Thyroid gland (tissue), 4 donors: ENCODE measurements at regions not wholly inside any gene's neighbourhood (a gene's known extent, or its start where the extent isn't known, plus 50 kb on each side); places are given as distances from the start of the nearest gene placed in this dataset.

Experiments
- DNase-seq, 2 donors: peaks; one replicate each; pipeline ENCODE4 v3.0.0-alpha.2; 2019
- H3K27ac ChIP-seq, 3 donors: fragments of 200-600 bp; sonication (generic); 1 replicate in 2 of 3; 2 replicates in 1 of 3; pipeline ENCODE4 v1.5.1; 2016 to 2019; ENCODE audit warnings: mild to moderate bottlenecking in 1 of 3, moderate library complexity in 1 of 3
- H3K27me3 ChIP-seq: fragments of 200-600 bp; sonication (generic); one replicate; pipeline ENCODE4 v1.5.1; 2019
- H3K36me3 ChIP-seq, 2 donors: fragments of 200-600 bp; sonication (generic); one replicate each; pipeline ENCODE4 v1.5.1; 2016 to 2019
- H3K4me1 ChIP-seq, 2 donors: fragments of 200-600 bp; sonication (generic); one replicate each; pipeline ENCODE4 v1.5.1; 2017 to 2019
- H3K4me3 ChIP-seq, 3 donors: fragments of 200-600 bp; sonication (generic); replicated peaks in 1 of 3; 1 replicate in 2 of 3; 2 replicates in 1 of 3; pipeline ENCODE4 v1.5.1; 2016; ENCODE audit warnings: mild to moderate bottlenecking in 1 of 3
- H3K9me3 ChIP-seq: fragments of 200-600 bp; sonication (generic); one replicate; pipeline ENCODE4 v1.5.1; 2017
- POLR2A ChIP-seq, 2 donors: fragments of 450-650 bp; IDR thresholded peaks; one replicate each; pipeline ENCODE4 v1.6.1; 2017; ENCODE audit warnings: antibody characterized with exemption in 2 of 2, mild to moderate bottlenecking in 2 of 2, moderate library complexity in 1 of 2
- WGBS, 2 donors: methylation state at CpG; one replicate each; pipeline ENCODE4 v1.1.5; 2017; 5-methylcytosine and 5-hydroxymethylcytosine counted together
- intact Hi-C: fragments of 100-400 bp; cut with DNase I; formaldehyde crosslinking; loops from one replicate; pipeline ENCODE4 v1.15.1; 2023
- TF ChIP-seq, protein P1 (sequence below), 6 experiments: fragments of 200-600 bp in 3 of 6; fragments of 450-650 bp in 3 of 6; sonication (generic) in 3 of 6; IDR thresholded peaks; one replicate each; pipeline ENCODE4 v1.5.1; 2016 to 2019; ENCODE audit warnings: antibody characterized with exemption in 6 of 6, mild to moderate bottlenecking in 2 of 6, inconsistent platforms in 1 of 6, moderate library complexity in 1 of 6

DNA sequence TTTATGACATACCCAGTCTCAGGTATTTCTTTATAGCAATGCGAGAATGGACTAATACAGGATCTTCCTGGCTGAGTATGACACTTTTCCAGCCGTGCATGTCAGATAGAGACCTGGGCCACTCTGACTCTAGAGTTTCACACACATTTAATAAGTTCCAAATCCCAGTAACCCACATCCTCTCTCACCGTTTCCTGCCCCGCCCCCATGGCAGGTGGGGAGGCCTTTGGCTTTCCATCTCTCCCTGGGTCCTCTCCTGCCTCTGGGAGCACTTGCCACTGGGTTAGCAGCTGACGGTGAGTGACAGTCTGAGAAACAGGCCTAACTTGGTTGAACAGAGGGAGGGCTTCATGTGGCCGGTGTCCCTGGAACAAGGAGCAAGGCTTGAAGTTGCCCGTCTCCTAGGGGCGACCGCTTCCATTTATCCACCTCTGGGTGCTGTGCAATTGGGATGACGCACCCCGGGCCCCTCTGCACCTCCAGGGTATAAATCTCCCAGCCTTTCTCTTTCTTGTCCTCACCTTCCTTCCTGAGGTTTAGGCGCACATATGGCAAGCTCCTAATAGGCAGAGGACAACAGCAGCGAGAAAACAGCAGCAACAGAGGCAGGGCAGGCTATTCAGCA is 152.7 kb upstream of the HDAC4 start:
- no peaks in the 10 kb centered on the region for H3K27me3 ChIP-seq
- DNase-seq = no peak
- H3K36me3 ChIP-seq = no peaks in the 10 kb centered on the region
- intact Hi-C loops = no loop called here
- TF ChIP-seq, protein P1, sequence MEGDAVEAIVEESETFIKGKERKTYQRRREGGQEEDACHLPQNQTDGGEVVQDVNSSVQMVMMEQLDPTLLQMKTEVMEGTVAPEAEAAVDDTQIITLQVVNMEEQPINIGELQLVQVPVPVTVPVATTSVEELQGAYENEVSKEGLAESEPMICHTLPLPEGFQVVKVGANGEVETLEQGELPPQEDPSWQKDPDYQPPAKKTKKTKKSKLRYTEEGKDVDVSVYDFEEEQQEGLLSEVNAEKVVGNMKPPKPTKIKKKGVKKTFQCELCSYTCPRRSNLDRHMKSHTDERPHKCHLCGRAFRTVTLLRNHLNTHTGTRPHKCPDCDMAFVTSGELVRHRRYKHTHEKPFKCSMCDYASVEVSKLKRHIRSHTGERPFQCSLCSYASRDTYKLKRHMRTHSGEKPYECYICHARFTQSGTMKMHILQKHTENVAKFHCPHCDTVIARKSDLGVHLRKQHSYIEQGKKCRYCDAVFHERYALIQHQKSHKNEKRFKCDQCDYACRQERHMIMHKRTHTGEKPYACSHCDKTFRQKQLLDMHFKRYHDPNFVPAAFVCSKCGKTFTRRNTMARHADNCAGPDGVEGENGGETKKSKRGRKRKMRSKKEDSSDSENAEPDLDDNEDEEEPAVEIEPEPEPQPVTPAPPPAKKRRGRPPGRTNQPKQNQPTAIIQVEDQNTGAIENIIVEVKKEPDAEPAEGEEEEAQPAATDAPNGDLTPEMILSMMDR (IDR thresholded peaks at IDR 0.05) = no peak
- no peak for TF ChIP-seq POLR2A (IDR thresholded peaks at IDR 0.05)
- no peaks in the 10 kb centered on the region for H3K9me3 ChIP-seq
- no peak overlapping the region for H3K27ac ChIP-seq
- H3K4me3 ChIP-seq = no peak overlapping the region
- H3K4me1 ChIP-seq = peaks cover 5 to 10% of the 10 kb centered on the region in 2 donors
- 89 to 91% methylated on average over 12 to 13 of the region's 13 CpGs for WGBS, 2 donors

- no peak for TF ChIP-seq POLR2A (IDR thresholded peaks at IDR 0.05)
- TF ChIP-seq, protein P1 (IDR thresholded peaks at IDR 0.05) = no peak
- Histone ChIP-seq H3K36me3 (no peaks in the 10 kb centered on the region), H3K4me3 (no peak overlapping the region), H3K27ac (no peak overlapping the region), H3K4me1 (no peaks in the 10 kb centered on the region), H3K27me3 (no peaks in the 10 kb centered on the region), H3K9me3 (no peaks in the 10 kb centered on the region)
- no peak for DNase-seq
- intact Hi-C loops = no loop called here
- WGBS, 2 donors = 85 to 90% methylated on average over 15 to 16 of the region's 16 CpGs
These were observed 151.6 kb upstream of the HDAC4 start for GRCh38 chr2:239552213-239552926.

- 92 to 100% methylated on average over 1 to 3 of the region's 6 CpGs for WGBS, 2 donors
- no peaks in the 10 kb centered on the region for H3K9me3 ChIP-seq
- H3K36me3 ChIP-seq = no peaks in the 10 kb centered on the region
- H3K4me3 ChIP-seq = no peak overlapping the region
- no peaks in the 10 kb centered on the region for H3K27me3 ChIP-seq
- intact Hi-C loops = no loop called here
- no peak overlapping the region for H3K27ac ChIP-seq
- TF ChIP-seq POLR2A (IDR thresholded peaks at IDR 0.05) = no peak
- TF ChIP-seq, protein P1 (IDR thresholded peaks at IDR 0.05) = no peak
- no peak for DNase-seq
- H3K4me1 ChIP-seq = no peaks in the 10 kb centered on the region
These were observed 150.4 kb upstream of the HDAC4 start for GRCh38 chr2:239551206-239551605.

DNA sequence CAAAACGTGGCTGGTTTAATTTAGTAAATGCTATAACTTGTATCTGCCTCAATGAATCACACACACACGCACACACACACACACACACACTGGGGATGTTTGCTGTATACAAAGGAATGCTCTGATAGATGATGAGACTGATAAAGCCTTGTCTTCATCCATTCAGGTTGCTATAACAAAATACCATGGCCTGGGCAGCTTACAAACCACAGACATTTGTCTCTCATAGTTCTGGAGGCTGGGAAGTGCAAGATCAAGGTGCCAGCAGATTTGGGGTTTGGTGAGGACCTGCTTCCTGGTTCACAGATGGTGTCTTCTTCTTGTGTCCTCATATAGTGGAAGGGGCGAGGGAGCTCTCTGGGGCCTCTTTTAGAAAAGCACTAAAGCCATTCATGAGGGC is 149.5 kb upstream of the HDAC4 start:
- intact Hi-C loops = no loop called here
- H3K27me3 ChIP-seq = no peaks in the 10 kb centered on the region
- no peaks in the 10 kb centered on the region for H3K9me3 ChIP-seq
- H3K36me3 ChIP-seq = no peaks in the 10 kb centered on the region
- DNase-seq = no peak
- H3K27ac ChIP-seq = no peak overlapping the region
- WGBS, 2 donors = 38 to 94% methylated on average over 2 to 3 of the region's 3 CpGs
- H3K4me1 ChIP-seq = no peaks in the 10 kb centered on the region
- no peak overlapping the region for H3K4me3 ChIP-seq
- TF ChIP-seq, protein P1 (IDR thresholded peaks at IDR 0.05) = no peak
- no peak for TF ChIP-seq POLR2A (IDR thresholded peaks at IDR 0.05)

GRCh38 chr2:239549711-239550255 is 149.0 kb upstream of the HDAC4 start:
- Histone ChIP-seq H3K4me1 (no peaks in the 10 kb centered on the region), H3K27me3 (no peaks in the 10 kb centered on the region), H3K27ac (no peak overlapping the region), H3K36me3 (no peaks in the 10 kb centered on the region), H3K9me3 (no peaks in the 10 kb centered on the region), H3K4me3 (no peak overlapping the region)
- TF ChIP-seq, protein P1 (IDR thresholded peaks at IDR 0.05) = no peak
- no peak for TF ChIP-seq POLR2A (IDR thresholded peaks at IDR 0.05)
- 78 to 79% methylated on average over 10 of the region's 10 CpGs for WGBS, 2 donors
- no peak for DNase-seq
- intact Hi-C loops = no loop called here
